Stimulated activated CD4-positive, alpha-beta T cell treated with anti-CD3 and anti-CD28 coated beads, Interleukin-12 subunit alpha, Interleukin-12 subunit beta, amount 100 ng/mL, for 48 hours (primary cell): ENCODE measurements at regions not wholly inside any gene's neighbourhood (a gene's known extent, or its start where the extent isn't known, plus 50 kb on each side); places are given as distances from the start of the nearest gene placed in this dataset.
"Not testable (repeated sequence)": the region's sequence is repeated elsewhere in the genome, so short reads cannot be mapped to it uniquely, and the experiment has no call there.

ENCODE experiments used
- DNase-seq, 3 donors: peaks; one replicate each; pipeline ENCODE4 v3.0.0-alpha.2; 2020; ENCODE audit warnings: low read depth in 2 of 3, low spot score in 1 of 3

DNA sequence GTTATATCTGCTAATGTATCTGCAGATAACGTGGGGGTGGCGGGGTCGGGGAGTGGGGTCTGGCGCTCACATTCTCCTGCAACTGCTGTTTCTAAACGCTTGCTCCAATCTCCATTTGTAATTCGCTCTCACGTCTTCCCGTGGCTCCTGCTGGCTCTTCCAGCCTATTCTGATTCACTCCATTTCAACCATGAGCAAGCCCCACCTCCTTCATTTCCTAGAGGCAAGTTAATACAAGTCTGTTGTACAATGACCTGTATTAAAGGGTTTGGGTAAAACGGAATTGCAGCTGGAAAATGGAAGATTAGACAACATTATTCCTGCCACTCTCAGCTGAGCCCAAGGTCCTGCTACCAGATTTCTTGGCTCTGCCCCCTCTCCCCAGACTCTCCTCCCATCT is 132.3 kb downstream of the CSNK2A3 start:
- DNase-seq = no peak

GRCh38 chr11:11218629-11218986 is 134.4 kb downstream of the CSNK2A3 start:
- DNase-seq = no peak

DNA sequence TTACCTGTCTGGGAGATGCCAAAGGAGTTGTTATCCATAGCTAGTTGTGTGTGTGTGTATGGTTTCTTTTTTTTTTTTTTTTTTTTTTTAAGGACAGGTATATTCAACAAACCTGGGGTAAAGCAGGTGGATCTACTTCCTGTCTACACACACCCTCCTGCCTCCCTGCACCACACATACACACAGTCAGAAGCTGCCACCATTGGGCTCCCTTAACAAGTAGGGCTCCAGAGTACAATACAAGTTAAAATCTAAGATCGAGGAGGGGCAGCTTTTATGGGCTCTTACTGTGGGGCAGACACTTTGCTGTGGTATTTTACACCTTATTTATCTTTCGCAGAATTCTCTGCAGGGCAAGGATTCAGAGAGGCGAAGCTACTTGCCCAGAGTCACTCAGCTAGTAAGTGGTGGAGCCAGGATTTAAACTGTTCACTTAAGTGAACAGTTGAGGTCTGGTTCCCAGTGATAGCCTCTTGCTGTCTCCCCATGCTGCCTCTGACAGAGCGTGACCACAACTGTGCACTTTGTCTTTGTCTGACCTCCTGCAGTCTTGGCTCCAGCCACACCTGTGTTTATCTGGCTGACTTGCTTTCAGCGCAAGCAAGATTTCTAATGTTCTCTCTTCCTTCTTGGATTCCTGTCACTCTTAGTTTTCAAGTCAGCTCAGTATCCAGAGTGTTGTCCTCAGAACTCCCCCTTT is 135.0 kb downstream of the CSNK2A3 start:
- DNase-seq = no peak

GRCh38 chr11:11217289-11217928 is 135.6 kb downstream of the CSNK2A3 start:
- no peak for DNase-seq

DNA sequence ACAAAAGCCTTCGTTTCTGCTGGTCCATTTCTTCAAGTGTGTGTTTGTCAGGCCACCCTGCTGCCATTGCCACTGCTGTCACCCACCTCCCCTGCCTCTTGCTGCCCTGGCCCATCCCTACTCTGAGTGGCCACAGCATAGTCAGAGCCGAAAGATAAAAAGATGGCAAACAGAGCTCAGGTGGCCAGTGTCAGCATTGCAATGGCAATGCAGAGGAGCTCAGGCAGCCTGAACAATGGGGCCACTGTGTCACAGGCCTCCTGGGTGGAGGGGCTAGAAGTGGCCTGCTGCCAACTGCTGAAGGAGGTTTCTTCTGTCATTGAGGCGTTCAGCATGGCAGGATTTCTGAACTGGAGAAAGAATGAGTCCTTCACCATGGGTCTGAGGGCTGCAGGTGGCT is 137.1 kb downstream of the CSNK2A3 start:
- no peak for DNase-seq

DNA sequence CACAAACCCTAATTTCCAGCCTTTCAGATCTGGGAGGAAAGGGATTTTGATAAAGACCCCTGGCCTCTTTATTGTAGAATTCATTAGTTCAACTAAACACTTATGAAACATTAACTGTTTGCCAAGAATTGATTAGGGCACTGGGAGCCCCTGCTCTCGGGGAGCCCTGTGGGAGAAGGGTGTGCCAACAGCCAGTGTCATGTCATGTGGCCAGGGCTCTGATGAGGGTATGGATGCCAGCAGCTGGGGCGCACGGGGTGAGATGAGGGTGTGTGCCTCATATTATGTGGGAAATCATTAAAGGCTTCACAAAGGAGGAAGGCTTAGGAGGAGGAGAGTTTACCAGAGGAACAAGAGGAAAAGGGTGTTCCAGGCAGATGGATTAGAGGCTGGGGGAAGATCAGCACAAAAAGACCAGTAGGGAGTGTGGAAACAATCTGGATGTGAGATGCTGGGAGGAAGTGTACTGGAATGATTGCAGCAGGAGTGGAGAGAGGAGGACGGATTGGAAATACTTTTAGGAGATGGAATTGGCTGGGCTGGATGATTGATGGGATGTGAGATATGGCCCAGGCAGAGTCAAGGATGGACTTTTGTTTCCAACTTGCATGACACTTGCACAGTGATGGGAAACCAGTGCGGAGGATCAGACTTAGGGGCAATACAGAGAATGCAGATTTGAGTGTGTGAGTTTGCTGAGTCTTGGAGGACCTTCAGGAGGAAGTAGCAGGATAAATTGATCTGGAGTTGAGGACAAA is 137.8 kb downstream of the CSNK2A3 start:
- DNase-seq = no peak

DNA sequence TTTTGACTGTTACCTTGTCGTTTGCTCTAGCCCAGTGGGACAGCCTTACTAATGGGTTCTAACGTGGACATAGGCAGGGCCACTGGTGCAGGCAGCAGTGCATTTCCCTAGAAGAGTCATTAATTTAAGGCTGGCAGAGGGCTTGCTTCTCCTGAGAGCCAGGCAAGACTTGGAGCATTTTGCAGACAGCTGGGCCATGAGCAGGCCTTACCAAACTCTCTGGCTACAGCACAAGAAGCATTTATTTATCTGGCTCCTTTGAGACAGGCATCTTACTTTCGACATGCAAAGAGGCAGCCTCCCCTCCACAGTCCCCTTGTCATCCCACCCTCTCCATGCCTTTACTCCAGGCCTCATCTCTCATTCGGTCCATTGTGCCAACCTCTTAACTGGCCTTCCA is 139.9 kb downstream of the CSNK2A3 start:
- DNase-seq = no peak

GRCh38 chr11:11211888-11212287 is 141.2 kb downstream of the CSNK2A3 start:
- no peak for DNase-seq

DNA sequence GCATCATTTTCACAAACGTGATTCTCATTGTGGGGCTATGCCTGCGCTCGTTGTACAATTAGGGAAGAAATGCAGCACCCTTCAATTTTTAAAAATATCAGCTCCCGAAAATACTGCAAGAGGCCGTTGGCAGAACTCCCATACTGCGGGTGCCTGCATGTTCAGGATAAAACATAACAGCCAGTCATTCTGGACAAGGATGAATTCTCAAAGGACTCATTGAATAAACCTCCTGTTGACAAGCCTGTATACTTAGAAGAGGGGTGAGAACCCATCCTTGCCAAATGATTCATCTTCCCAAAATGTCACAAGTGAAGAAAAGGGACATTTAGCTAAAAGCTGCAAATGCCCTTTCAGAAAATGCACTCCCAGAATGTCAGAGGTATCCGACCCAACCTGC is 141.9 kb downstream of the CSNK2A3 start:
- no peak for DNase-seq

DNA sequence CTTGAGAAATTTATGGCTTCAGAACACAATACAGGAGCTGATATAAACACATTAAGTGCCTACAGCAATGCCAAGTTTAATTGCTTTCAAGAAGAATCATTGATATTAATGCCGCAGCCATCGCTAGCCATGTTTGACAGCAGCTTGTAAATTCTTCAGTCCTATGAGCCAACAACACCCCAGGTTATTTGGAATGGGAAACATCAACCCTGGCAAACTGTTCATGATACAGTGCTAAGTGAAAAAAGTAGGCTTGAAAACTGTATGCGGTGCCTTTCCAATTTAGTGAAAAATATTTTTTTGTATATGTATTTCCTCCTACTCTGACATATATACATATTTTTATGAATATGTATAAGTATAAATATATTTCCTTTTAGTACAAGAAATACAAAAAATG is 142.6 kb downstream of the CSNK2A3 start:
- no peak for DNase-seq

- no peak for DNase-seq
Measured at GRCh38 chr11:11209967-11210366, 143.1 kb downstream of the CSNK2A3 start.

GRCh38 chr11:11208994-11209393 is 144.1 kb downstream of the CSNK2A3 start:
- DNase-seq = no peak

- no peak for DNase-seq
Measured at GRCh38 chr11:11207428-11207827, 145.6 kb downstream of the CSNK2A3 start.

DNA sequence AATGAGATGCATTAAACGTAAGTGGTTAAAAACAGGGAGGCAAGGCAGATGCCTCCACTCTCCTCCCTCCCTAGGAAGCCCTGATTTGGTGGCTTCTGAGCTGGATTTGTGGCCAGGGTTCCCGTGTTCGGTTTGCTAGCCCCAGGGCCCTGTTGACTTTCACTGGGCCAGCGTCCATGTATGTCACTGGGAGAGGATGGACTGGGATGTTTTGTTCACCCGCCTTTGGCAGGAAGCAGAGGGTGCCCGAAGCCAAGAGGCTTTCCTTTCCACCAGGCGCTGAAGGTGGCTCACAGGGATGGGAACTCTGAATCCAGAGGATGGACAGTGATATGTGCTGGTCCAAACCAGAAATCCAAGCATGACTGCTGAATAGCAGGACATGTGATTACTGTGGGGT is 146.6 kb downstream of the CSNK2A3 start:
- no peak for DNase-seq

DNA sequence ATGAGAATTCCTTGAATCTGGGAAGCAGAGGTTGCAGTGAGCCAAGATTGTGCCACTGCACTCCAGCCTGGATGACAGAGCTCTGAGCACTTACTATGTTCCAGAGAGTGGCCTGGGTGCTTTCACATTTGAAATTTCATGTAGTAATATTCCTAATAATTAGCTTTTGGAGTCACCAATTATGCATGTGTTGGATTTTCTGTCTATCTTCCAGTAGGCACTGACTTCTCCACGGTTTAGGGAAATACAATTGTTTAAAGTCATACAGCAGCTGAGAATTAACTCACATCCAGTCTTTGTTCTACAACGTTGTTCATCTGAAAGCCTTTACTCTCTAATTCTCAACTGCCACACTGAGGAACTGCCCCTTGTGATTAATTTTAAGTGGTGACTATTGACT is 150.2 kb downstream of the CSNK2A3 start:
- no peak for DNase-seq

GRCh38 chr11:11201302-11201701 is 151.7 kb downstream of the CSNK2A3 start:
- not testable (repeated sequence) for DNase-seq

DNA sequence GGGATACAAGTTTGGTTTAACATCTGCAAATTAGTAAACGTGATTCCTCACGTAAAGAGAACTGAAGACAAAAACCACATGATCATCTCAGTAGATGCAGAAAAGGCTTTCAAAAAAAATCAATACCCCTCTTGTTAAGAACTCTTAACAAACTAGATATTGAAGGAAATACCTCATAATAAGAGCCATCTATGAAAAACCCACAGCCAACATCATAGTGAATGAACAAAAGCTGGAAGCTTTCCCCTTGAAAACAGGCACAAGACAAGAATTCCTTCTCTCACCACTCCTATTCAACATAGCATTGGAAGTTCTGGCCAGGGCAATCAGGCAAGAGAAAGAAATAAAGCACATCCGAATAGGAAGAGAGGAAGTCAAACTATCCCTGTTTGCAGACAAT is 160.5 kb downstream of the CSNK2A3 start:
- no peak for DNase-seq

DNA sequence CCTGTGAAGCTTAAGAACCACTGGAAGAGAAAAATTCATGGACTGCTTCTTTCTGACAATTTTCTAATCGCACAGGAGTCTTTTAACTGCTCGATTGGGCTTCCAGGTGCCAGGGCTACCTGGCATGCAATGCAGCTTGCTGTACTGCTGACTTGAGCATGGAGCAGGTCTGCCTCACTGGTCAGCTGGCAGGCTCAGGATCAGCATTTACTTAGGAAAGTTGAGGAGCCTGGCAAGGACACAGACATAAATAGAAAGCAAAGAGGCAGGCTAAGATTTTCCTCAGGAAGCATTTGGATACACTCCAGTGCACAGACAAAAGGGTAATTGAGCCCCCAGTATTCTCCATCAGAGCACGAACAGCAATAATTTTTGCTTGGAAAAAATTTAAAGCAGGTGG is 163.5 kb downstream of the CSNK2A3 start:
- DNase-seq = no peak

DNA sequence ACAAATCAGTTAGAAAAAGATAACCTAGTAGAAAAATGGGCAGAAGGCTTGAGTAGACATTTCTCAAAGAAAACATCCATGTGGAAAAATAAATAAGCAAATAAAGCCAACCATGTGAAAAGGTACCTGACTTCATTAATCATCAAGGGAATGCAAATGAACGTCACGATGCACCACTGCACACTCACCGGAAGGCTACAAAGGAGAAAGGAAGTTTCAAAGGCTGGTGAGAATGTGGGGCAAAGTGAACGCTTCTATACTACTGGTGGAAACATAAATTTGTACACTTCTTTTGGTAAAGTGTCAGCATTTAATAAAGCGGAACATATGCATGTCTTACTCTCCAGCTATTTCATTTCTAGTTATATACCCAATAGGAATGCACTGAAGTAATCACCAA is 166.8 kb downstream of the CSNK2A3 start:
- no peak for DNase-seq

DNA sequence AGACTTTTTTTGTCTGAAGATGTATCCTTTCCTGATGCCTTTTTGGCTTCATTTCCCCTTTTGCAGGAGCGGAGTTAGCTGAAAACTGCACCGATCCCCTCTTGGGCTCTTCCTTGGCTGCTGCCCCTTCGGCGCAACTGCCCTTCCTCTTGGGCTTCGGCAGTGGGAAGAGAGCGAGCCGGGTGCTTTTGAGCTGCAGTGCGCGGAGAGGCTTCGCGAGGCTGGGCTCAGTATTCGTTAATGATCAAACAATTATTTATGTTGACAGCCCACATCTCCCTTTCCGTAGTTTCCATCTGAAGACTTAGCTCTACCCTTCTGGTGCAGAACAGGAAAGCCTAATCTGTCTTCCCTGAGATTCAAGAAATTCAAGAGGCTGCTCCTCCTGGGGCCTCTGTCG is 170.8 kb downstream of the CSNK2A3 start:
- DNase-seq = no peak

DNA sequence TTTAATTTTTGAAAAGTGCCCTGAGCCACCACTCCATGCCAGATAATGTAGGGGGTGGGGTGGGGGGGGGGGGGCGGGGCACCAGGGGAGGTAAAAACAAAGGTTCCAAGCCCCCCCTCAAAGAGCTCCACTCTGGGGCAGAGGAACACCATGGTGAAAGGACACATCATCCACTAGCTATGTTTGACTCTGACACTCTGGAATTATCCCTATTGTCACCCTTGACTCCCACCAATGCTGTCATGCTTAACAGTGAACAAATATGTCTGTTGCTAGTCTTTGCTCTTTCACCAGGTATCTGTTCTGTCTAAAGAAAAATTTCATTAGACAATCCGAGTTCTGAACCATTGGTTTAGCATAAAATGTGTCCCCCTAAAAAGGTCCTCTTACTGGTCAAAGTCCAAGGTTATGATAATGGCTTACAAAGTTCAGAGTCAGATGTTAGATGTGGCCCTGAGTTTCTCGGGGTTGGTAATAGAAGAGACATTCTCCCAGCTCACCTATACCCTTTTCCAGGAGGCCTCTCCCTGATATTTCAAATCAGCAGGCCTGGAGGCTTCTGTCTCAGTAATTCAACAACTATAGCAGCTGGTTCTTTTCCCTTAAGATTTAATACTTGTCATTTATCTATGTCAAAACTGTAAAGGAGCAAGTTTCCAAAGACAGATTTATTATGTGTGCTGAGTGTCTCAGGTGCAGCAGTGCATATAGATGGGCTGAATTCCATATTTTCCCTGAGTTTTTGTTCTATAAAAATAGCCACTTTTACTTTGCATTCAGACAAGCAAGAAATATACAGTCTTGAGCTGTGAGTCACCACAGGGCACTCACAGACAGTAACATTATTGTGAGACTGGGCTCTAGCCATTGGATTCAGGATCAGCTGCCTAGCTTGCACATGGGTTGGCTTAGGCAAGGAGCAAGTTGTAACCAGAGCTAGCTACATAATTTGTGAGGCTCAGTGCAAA is 174.1 kb downstream of the CSNK2A3 start:
- no peak for DNase-seq
